IPS-15b (cell line): ENCODE measurements at regions not wholly inside any gene's neighbourhood (a gene's known extent, or its start where the extent isn't known, plus 50 kb on each side); places are given as distances from the start of the nearest gene placed in this dataset.

Experiments
- H3K27me3 ChIP-seq: one replicate; pipeline ENCODE4 v1.6.1; 2013; ENCODE audit warnings: low read length; ENCODE audit not compliant: control insufficient read depth, insufficient read depth
- H3K36me3 ChIP-seq: one replicate; pipeline ENCODE4 v1.6.1; 2013; ENCODE audit warnings: low read length; ENCODE audit not compliant: control insufficient read depth, insufficient read depth
- H3K4me1 ChIP-seq: one replicate; pipeline ENCODE4 v1.6.1; 2013; ENCODE audit warnings: mild to moderate bottlenecking, low read length; ENCODE audit not compliant: control insufficient read depth, insufficient read depth
- H3K4me3 ChIP-seq: one replicate; pipeline ENCODE4 v1.5.1; 2013; ENCODE audit warnings: low read depth, low read length
- H3K9ac ChIP-seq: one replicate; pipeline ENCODE4 v1.6.1; 2013; ENCODE audit warnings: low read depth, mild to moderate bottlenecking, low read length
- H3K9me3 ChIP-seq: one replicate; pipeline ENCODE4 v1.6.1; 2013; ENCODE audit warnings: mild to moderate bottlenecking, low read length; ENCODE audit not compliant: control insufficient read depth, insufficient read depth

DNA sequence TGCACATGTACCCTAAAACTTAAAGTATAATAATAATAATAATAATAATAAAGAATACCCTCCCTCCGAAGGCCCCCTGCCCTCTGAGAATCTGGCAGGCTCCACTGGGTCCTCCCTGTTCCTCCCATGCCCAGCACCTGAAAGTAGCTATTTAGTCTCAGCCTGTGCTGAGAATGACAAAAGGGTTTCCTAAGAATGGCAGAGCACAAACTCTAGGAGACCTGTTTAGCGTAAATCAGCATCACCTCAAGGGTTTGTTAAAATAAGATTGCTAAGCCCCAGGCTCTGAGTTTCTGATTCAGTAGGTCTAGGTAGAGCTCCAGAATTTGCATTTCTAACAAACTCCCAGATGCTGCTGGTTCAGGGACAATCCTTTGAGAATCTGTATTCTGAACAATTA is 606.8 kb upstream of the CDH11 start:
- no peaks in the 10 kb centered on the region for H3K27me3 ChIP-seq
- H3K9me3 ChIP-seq: no peaks in the 10 kb centered on the region
- no peak overlapping the region for H3K4me3 ChIP-seq
- no peak overlapping the region for H3K9ac ChIP-seq
- no peaks in the 10 kb centered on the region for H3K36me3 ChIP-seq
- peaks cover 27% of the 10 kb centered on the region for H3K4me1 ChIP-seq

- Histone ChIP-seq H3K4me1 (peaks cover 27% of the 10 kb centered on the region), H3K9me3 (no peaks in the 10 kb centered on the region), H3K36me3 (no peaks in the 10 kb centered on the region), H3K4me3 (no peak overlapping the region), H3K9ac (no peak overlapping the region), H3K27me3 (no peaks in the 10 kb centered on the region)
These were observed 606.3 kb upstream of the CDH11 start for GRCh38 chr16:65728167-65728566.

DNA sequence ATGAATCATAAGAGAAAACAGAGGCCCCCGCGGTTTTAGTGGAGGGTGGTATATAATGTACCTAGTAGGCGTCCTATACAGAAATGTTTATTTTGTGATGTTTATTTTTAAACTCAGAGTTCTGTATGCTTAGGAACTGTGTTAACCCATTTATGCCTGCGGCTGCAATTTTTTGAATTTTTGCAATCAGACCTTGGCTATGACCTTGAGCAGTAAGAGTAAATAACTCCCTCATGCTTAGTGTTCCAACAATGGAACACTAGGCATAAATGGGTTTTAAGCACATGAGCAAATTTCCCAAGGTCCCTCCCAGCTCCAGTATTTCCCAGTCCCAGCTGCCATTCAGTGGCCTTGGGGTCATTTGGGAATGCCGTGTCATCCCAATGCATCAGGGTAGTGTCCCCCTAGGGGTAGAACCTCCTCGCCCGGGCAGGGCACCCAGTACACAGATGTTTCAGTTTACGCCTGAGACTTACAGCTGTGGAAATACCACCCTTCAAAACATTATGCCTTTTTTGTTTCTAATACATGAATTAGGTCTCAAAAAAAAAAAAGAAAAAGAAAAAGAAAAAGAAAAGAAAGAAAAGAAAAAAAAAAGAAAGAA is 605.8 kb upstream of the CDH11 start:
- Histone ChIP-seq H3K4me3 (no peak overlapping the region), H3K27me3 (no peaks in the 10 kb centered on the region), H3K9ac (no peak overlapping the region), H3K9me3 (no peaks in the 10 kb centered on the region), H3K36me3 (no peaks in the 10 kb centered on the region), H3K4me1 (peaks cover 27% of the 10 kb centered on the region)

- Histone ChIP-seq H3K27me3 (no peaks in the 10 kb centered on the region), H3K4me3 (no peak overlapping the region), H3K9ac (no peak overlapping the region), H3K9me3 (no peaks in the 10 kb centered on the region), H3K36me3 (no peaks in the 10 kb centered on the region), H3K4me1 (peaks cover 27% of the 10 kb centered on the region)
These were observed 603.4 kb upstream of the CDH11 start for GRCh38 chr16:65725156-65725845.

- Histone ChIP-seq H3K36me3 (no peaks in the 10 kb centered on the region), H3K4me3 (no peak overlapping the region), H3K4me1 (peaks cover 13% of the 10 kb centered on the region), H3K27me3 (no peaks in the 10 kb centered on the region), H3K9ac (no peak overlapping the region), H3K9me3 (no peaks in the 10 kb centered on the region)
These were observed 600.6 kb upstream of the CDH11 start for GRCh38 chr16:65722429-65722828.

GRCh38 chr16:65717846-65718245 is 596.0 kb upstream of the CDH11 start:
- no peaks in the 10 kb centered on the region for H3K27me3 ChIP-seq

GRCh38 chr16:65716737-65717700 is 595.2 kb upstream of the CDH11 start:
- Histone ChIP-seq H3K4me3 (no peak overlapping the region), H3K9me3 (no peaks in the 10 kb centered on the region), H3K9ac (no peak overlapping the region), H3K4me1 (peaks cover 7% of the 10 kb centered on the region), H3K36me3 (no peaks in the 10 kb centered on the region), H3K27me3 (no peaks in the 10 kb centered on the region)

More at GRCh38 chr16:65717846-65718245, 596.0 kb upstream of the CDH11 start:
- H3K4me3 ChIP-seq: no peak overlapping the region
- peaks cover 7% of the 10 kb centered on the region for H3K4me1 ChIP-seq
- no peaks in the 10 kb centered on the region for H3K9me3 ChIP-seq
- no peaks in the 10 kb centered on the region for H3K36me3 ChIP-seq
- no peak overlapping the region for H3K9ac ChIP-seq

- H3K9ac ChIP-seq: no peak overlapping the region
- peaks cover 7% of the 10 kb centered on the region for H3K4me1 ChIP-seq
- peaks cover 2% of the 10 kb centered on the region for H3K9me3 ChIP-seq
- no peaks in the 10 kb centered on the region for H3K36me3 ChIP-seq
- no peak overlapping the region for H3K4me3 ChIP-seq
- no peaks in the 10 kb centered on the region for H3K27me3 ChIP-seq
These were observed 591.4 kb upstream of the CDH11 start for GRCh38 chr16:65713181-65713808.

GRCh38 chr16:65710107-65710506 is 588.2 kb upstream of the CDH11 start:
- Histone ChIP-seq H3K4me1 (peaks cover 7% of the 10 kb centered on the region), H3K36me3 (no peaks in the 10 kb centered on the region), H3K27me3 (no peaks in the 10 kb centered on the region), H3K9me3 (peaks cover 2% of the 10 kb centered on the region), H3K4me3 (no peak overlapping the region), H3K9ac (no peak overlapping the region)

- Histone ChIP-seq H3K27me3 (no peaks in the 10 kb centered on the region), H3K9me3 (no peaks in the 10 kb centered on the region), H3K4me3 (no peak overlapping the region), H3K4me1 (no peaks in the 10 kb centered on the region), H3K36me3 (no peaks in the 10 kb centered on the region), H3K9ac (no peak overlapping the region)
These were observed 583.0 kb upstream of the CDH11 start for GRCh38 chr16:65704866-65705265.

DNA sequence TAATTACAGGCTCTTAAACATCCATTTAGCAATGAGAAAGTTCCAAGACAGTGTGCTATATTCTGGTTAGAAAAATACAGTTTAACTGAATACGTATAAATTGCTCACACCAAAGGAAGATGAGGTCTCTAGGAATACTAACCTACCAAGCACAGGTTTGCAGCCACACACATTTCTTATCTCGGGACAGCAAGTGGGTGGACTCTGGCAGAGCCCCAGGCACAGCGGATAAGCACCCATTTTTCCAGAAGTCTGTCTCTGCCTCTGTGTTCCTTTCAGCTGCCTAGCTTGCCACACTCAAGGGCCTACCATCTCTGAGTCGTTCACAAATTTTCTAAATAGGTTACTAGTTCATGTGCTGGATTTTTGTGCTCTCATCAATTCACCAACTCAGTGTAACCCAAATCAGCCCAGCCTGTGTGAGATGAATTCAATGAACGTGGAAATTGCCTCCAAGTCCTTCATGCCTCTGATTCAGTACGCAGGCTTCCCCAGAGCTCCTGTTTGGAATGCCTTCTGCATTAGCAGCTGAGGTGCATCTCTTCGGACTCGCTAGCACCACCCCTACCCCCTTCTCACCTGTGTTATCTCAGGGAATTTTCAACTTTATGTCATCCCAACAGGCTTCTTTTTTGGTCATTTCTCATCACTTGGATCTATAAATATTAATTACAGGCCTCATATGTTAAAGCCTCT is 581.0 kb upstream of the CDH11 start:
- Histone ChIP-seq H3K4me3 (no peak overlapping the region), H3K9me3 (no peaks in the 10 kb centered on the region), H3K4me1 (no peaks in the 10 kb centered on the region), H3K27me3 (no peaks in the 10 kb centered on the region), H3K9ac (no peak overlapping the region), H3K36me3 (no peaks in the 10 kb centered on the region)
